ENCODE measurements at regions not wholly inside any gene's neighbourhood (a gene's known extent, or its start where the extent isn't known, plus 50 kb on each side); places are given as distances from the start of the nearest gene placed in this dataset.

GRCh38 chr12:33771889-33772288 lies 250.4 kb upstream of the ALG10 start:
- no peak for TF ChIP-seq CTCF (IDR thresholded peaks at IDR 0.05; ENCODE audit: poor library complexity)
- no peak for TF ChIP-seq EZH2 (IDR thresholded peaks at IDR 0.05; ENCODE audit: borderline replicate concordance)
- no peak for TF ChIP-seq EZH2phosphoT487 (IDR thresholded peaks at IDR 0.05; ENCODE audit: low read depth, severe bottlenecking, unreplicated experiment)
